ENCODE measurements at regions not wholly inside any gene's neighbourhood (a gene's known extent, or its start where the extent isn't known, plus 50 kb on each side); places are given as distances from the start of the nearest gene placed in this dataset.
A peak's percentile ranks its signal among the peaks of the same experiment; 100 is the strongest.
"Not testable (repeated sequence)": the region's sequence is repeated elsewhere in the genome, so short reads cannot be mapped to it uniquely, and the experiment has no call there.

DNA sequence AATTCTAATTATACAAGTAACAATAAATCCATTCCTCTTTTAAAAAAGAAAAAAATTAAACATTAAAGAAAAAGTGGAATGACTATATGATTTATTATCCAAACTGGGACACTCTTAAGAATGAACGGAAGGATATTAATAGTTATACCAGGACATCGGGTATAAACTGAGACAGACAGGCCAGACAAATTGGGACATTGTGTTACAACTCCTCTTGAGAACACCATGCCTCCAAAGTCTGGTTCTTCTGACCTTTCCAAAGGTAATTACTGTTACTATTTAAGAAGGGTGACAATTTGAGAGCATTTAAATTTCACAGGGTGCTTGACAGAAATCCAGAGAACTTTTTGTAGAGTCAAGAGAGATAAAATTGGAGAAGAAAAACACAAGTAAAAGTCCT, 132.1 kb upstream of the MARCHF11 start:
- intact Hi-C loops (cut with micrococcal nuclease), result no loop called here
- DNase-seq (no peak), ATAC-seq (peak; percentile 86)

DNA sequence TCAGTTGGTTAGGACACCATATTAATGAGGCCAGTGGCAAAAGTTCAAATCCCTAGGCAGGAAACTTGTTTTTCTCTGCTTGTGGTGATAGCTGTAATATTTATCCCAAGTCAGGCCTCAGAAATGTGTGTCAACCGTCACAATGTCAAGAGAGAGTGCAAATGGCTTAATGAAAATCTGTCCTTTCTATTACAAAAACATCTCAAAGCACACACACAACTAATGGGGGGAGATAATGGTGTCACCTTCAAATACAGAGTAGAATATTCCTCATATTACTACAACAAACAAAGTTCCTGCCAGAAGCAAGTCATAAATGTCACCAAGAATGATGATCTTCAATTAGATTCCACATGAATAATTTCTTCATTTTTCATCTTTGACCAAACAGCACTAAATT, 127.2 kb upstream of the MARCHF11 start:
- intact Hi-C loops (cut with micrococcal nuclease), result no loop called here
- ATAC-seq (no peak), DNase-seq (no peak)

DNA sequence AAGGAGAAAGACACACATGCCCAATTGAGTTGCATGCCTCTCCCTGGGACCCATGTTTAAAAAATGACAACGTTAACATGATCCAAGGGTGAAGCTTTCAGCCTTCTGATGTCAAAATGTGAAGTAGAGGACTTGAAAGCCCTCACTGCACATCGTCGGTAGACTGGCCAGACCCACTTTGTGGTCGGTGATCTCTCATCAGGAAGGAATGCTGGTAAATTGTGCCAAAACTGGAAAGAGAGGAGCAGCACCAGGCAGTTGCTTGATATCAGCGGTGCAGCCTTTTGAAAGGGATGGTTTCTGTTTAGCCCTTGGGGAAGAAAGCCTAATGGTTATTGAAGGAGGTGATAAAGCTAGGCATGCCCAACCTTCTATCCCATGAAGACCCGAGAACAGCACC, 125.3 kb upstream of the MARCHF11 start:
- ATAC-seq, result no peak
- intact Hi-C loops (cut with micrococcal nuclease), result no loop called here
- DNase-seq, result no peak

DNA sequence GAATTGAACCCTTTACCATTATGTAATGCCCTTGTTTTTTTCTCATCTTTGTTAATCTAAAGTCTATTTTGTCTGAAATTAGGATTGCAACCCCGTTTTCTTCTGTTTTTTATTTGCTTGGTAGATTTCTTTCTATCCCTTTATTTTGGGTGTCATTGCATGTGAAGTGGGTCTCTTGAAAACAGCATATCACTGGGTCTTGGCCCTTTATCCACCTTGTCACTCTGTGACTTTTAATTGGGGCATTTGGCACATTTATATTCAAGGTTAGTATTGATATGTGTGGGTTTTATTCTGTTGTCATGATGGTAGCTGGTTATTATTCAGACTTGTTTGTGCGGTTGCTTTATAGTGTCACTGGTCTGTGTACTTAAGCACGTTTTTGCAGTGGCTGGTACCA, 117.4 kb upstream of the MARCHF11 start:
- no peak for ATAC-seq
- no peak for DNase-seq
- intact Hi-C loops (cut with micrococcal nuclease), result no loop called here

DNA sequence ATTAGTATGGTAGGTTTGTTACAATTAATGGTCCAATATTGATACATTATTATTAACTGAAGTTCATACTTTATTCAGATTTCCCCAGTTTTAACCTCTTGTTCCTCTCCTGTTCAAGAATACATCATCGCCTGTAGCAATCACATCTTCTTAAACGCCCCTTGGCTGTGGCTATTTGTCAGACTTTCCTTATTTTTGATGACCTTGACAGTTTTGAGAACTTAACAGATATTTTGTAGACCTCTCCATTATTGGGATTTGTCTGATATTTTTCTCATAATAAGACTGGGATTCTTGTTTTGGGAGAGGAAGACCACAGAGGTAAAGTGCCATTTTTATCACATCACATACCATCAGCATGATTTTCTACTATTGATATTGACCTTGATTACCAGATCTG, 112.3 kb upstream of the MARCHF11 start:
- DNase-seq, result no peak

DNA sequence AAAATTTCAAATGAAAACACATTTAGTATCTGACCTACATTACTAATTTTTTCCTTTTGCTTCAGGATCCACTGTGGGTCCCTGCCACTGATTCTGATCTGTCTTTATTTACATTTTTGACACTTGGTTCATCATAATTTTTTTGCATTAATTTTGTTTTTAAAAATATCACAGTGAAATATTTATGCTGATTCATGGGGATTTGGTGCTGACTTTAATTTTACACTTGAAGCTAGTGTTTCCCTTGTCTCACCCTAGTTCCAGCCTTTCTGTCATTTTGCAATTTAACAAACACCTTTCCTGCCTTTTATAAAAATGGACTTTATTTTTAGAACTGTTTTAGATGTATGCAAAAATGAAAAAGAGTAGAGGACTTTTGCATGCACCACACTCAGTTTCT, 111.9 kb upstream of the MARCHF11 start:
- intact Hi-C loops (cut with micrococcal nuclease), result no loop called here
- DNase-seq, result no peak
- no peak for ATAC-seq

More for the DNA sequence above, 112.3 kb upstream of the MARCHF11 start:
- ATAC-seq, result no peak
- intact Hi-C loops (cut with micrococcal nuclease), result no loop called here

DNA sequence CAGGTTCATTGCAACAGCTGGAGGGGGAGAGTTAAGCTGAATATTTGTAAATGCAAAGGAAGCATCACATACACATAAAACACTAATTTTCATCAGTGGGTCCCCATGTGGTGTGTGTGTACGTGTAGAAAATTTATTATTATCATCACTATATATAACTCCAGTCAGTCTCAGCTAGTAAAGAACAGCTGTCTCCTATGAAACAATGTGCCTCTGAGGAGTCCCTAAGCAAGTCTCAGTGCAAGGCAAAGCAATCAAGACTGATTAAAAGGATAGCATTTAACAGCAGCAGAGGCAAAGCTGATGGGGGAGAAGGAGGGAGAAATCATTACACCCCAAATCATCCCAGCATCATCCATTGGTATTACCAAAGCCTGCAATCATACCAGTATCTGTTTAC, 104.2 kb upstream of the MARCHF11 start:
- ATAC-seq (no peak), DNase-seq (no peak)
- intact Hi-C loops (cut with micrococcal nuclease), result no loop called here

DNA sequence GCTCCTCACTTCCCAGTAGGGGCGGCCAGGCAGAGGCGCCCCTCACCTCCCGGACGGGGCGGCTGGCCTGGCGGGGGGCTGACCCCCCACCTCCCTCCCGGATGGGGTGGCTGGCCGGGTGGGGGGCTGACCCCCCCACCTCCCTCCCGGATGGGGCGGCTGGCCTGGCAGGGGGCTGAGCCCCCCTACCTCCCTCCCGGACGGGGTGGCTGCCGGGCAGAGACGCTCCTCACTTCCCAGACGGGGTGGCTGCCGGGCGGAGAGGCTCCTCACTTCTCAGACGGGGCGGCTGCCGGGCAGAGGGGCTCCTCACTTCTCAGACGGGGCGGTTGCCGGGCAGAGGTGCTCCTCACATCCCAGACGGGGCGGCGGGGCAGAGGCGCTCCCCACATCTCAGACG, 97.3 kb upstream of the MARCHF11 start:
- DNase-seq; ATAC-seq; intact Hi-C loops (cut with micrococcal nuclease): not testable (repeated sequence)

DNA sequence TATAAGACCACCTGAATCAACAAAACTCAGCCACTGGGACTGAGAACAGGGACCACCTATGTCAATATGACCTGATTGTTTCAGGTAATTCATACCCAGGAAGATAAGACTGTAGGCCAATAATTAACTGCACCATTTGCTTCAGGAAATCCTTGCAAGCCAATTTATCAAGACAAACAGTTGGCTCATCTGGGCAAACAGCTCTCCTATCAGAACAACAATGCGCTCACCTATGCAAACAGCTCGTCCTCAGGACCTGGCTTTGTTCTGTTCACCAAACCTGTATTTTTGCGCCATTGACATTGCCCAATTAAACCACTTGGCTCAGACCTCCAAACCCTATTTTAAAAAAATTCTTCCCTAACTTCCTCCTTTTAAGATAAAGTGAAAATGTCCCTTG, 92.3 kb upstream of the MARCHF11 start:
- no peak for DNase-seq
- ATAC-seq, result no peak
- intact Hi-C loops (cut with micrococcal nuclease), result no loop called here

DNA sequence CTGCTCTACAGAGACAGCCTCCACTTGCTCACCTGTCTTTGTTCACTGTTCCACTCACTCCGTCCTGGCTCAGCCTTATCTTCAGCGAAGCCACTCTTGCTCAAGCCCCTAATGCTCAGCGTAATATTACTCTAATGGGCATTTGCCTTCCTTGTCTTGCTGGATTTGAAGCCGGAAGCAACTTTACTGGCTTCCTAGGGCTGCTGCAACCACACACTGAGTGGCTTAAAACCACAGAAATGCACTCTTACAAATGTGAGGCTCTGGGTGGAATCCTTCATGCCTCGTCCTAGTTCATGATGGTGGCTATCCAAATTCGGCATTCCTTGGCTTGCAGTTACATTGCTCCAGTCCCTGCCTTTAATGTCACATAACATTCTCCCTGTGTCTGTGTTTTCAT, 85.5 kb upstream of the MARCHF11 start:
- ATAC-seq (no peak), DNase-seq (no peak)
- intact Hi-C loops (cut with micrococcal nuclease), result no loop called here

DNA sequence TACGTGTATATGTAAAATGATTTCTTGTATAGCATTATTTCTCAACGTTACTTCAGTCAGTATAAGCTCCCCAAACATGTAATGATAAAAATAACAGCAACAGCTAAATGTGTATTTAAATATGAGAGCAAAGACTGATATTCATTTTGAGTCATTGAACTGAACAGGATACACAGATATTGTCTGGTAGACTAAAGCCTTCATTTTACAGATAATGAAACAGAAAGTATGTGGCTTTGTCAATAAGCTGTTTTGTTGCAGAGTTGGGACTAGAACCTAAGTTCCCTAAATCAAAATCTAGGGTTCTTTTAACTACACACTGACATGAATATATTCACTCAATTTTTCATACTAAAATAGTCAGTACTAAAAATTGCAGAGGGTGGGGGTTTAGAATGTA, 80.4 kb upstream of the MARCHF11 start:
- ATAC-seq (no peak), DNase-seq (no peak)
- intact Hi-C loops (cut with micrococcal nuclease), result no loop called here

DNA sequence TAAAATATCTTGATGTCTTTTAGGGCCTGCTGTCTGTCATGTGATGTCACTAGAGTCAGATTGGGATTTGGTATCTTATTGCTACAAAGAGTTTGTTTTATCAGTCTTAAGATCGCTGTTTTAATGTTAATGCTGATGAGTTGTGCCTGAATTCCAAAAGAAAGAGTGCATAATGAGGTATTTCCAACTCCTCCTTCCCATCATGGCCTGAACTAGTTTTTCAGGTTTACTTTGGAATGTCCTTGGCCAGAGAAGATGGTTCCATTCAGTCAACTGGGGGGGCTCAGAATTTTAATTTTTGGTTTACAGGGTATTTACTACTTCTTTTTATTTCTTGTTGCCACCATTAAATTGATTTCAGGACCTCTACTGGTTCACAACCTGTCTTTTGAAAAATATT, 74.3 kb upstream of the MARCHF11 start:
- ATAC-seq (no peak), DNase-seq (no peak)
- intact Hi-C loops (cut with micrococcal nuclease), result no loop called here

DNA sequence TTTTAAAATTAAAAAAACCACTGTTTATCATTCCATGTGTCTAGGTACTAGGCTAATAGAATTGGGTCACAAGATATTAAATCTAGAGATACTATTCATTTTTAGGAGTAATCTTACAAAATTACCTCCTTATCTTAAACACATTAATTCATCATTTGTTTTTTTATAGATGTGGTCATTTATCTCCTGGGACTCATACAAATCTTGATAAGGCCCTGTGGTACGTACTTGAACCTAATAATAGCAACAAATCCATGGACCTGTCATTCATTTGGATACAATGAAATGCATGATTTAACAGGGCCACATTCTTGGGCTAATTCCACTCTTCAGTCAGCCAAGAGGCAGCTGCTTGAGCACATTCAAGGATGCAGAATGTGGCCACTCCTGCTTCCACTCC, 66.4 kb upstream of the MARCHF11 start:
- intact Hi-C loops (cut with micrococcal nuclease), result no loop called here
- ATAC-seq (no peak), DNase-seq (no peak)

DNA sequence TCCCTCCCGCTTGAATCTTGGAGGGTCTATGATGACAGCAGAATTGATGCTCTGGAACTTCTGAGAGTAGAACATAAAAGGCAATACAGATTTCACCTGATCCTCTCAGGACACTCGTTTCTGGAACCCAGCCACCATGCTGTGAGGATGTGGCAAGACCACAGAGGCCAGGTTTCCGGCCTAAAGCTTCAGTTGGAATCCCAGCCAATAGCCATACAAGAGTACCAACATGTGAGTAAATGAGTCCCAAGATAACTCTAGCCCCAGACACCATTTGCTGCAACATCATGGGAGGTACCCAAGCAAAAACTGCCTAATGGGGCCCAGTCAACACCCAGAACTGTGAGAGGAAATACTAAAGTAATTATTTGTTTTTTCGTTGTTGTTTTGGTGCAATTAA, 65.7 kb upstream of the MARCHF11 start:
- ATAC-seq, result no peak
- no peak for DNase-seq
- intact Hi-C loops (cut with micrococcal nuclease), result no loop called here

DNA sequence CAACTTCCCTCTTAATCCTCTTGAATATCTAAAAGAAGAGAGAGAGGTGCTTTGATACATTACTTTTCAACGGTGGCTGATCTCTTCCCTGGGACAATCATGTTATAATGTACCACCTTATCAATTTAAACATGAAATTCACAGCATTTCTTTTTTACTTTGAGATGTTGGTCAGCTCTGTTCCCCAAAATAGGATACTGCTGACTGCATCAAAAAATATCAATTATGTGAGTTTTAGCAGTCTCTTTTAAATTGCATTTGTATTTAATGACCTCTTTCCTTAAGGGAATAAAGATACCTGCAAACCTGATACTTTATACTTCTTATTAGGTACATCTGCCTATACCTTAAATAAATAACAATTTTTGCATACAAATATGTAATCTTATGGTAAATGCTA, 58.4 kb upstream of the MARCHF11 start:
- DNase-seq (no peak), ATAC-seq (no peak)
- intact Hi-C loops (cut with micrococcal nuclease), result no loop called here

DNA sequence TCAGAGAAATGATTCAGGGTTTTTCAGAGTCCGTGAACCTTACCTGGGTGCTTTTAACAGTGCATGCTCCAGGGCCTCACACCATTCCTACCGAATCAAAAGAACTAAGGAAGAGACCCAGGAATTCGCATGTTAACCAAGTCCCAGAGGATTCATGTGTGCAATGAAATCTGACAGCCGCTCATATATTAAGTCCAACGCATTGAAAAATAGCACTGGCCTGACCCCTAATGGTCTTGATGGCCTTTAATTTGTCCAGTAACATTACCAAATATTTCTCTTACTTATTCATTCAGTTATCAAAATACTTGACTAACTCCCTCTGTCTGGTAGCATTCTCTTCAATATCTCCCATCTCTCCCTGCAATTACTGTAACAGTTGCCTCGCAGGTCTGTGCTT, 55.0 kb upstream of the MARCHF11 start:
- ATAC-seq, result no peak
- DNase-seq, result no peak
- intact Hi-C loops (cut with micrococcal nuclease), result no loop called here

DNA sequence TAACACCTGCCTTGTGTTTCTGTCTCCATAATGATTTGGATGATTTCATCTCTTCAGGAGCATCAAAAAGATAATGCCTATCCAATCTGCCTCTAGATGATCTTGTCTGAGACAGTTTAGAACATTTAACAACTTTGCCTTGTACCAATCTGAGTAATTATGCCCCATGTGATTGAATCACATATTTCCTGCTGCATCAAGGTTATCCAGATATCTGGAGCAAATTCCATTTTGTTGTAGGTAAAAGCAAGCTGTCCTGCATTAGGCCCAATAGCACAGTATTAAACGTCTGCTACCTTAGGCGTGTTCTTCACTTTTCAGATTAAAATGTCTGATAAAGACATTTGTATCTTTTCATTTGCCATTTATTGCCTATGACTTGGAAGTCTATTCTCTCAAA, 54.1 kb upstream of the MARCHF11 start:
- intact Hi-C loops (cut with micrococcal nuclease), result no loop called here
- no peak for ATAC-seq
- no peak for DNase-seq

DNA sequence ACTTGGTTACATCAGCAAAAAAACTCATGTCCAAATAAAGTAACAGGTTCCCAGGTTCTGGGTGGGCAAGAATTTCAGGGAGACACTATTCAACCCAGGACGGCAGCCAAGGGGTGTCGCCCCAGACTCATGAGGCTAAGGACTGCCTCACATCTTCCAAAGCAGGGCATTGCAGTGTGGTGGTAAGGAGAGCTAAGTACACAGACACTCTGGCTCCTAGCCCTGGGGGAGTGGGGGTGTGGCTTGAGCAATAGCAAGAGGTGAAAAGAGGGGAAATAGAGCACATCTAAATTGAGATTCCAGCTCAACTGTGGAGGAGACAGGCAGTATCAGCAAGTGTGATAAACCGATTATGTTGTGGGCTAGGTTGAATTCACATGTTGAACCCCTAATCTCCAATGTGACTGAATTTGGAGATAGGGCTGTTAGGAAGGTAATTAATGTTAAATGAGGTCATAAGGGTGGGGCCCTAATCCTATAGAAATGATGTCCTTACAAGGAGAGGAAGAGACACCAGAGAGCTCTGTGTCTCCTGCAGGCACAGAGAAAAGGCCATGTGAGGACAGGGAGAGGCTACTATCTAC, 49.9 kb upstream of the MARCHF11 start:
- ATAC-seq, result no peak
- intact Hi-C loops (cut with micrococcal nuclease), result no loop called here

More for the DNA sequence above, 49.9 kb upstream of the MARCHF11 start:
- no peak for DNase-seq
